Nephron progenitor cell (in vitro differentiated cells): ENCODE measurements at regions not wholly inside any gene's neighbourhood (a gene's known extent, or its start where the extent isn't known, plus 50 kb on each side); places are given as distances from the start of the nearest gene placed in this dataset.
A peak's percentile ranks its signal among the peaks of the same experiment; 100 is the strongest.

Experiments used
- DNase-seq: peaks from one replicate; pipeline ENCODE4 v3.0.0; 2021
- H3K27ac Mint-ChIP-seq: 2 replicates; pipeline ENCODE4 v1.8.0; 2021; ENCODE audit warnings: mild to moderate bottlenecking, moderate library complexity, mixed read lengths
- H3K27me3 Mint-ChIP-seq: 2 replicates; pipeline ENCODE4 v1.8.0; 2021; ENCODE audit warnings: mild to moderate bottlenecking, low read depth, mixed read lengths; ENCODE audit not compliant: poor library complexity
- H3K36me3 Mint-ChIP-seq: 2 replicates; pipeline ENCODE4 v1.8.0; 2021; ENCODE audit warnings: low read depth, mixed read lengths
- H3K4me1 Mint-ChIP-seq: 2 replicates; pipeline ENCODE4 v1.8.0; 2021; ENCODE audit warnings: mixed read lengths
- H3K4me3 Mint-ChIP-seq: 2 replicates; pipeline ENCODE4 v1.8.0; 2021; ENCODE audit warnings: mild to moderate bottlenecking, moderate library complexity, mixed read lengths
- H3K9me3 Mint-ChIP-seq: 2 replicates; pipeline ENCODE4 v1.8.0; 2021; ENCODE audit warnings: mild to moderate bottlenecking, moderate library complexity, mixed read lengths
- TF ChIP-seq, protein P1 (sequence below): fragments of 200-600 bp; sonication (generic); IDR thresholded peaks from 2 replicates; pipeline ENCODE4 v1.5.0; 2021; ENCODE audit warnings: antibody characterized with exemption

DNA sequence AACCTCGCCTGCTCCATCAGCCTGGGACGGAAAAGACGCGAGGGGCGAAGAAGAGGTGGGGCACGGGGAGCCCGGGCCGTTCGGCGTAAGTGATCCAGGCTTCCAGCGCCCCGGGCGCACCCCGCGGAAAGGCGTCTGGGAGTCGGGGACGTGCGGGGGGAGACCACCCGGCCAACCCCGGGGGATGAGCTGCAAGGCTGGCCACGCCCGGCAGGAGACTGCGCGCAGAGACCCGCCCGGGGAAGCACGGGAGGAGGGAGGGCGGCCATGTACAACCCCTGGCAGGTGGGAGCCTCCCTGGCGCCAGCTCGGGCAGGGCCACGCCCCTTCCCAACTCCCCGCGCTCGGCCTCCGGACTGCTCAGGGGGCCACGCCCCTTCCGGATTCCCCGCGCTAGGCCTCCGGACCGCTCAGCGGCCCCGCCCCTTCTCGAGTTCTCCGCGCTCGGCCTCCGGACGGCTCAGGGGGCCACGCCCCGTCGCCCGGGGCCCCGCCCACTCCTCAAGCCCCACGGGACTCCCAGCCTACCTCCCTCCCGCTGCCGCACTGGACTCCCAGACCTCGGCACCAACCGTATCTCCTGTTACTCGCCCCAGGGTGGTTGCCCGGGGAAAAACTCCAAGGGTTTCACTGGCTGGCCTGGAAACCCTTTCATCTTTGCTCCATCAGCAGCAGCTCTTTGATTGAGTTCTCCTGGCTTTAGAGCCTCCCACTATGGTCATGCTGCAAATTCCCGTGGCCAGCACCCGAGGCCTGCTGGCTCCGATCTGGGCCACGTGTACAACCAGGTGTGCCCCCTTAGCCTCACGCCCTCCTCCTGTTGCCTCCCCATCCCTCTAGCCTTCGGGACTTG, 284.4 kb downstream of the ZEB1 start:
- Mint-ChIP-seq H3K9me3 (no peaks in the 10 kb centered on the region), H3K27ac (peak overlapping the region; percentile 98)

DNA sequence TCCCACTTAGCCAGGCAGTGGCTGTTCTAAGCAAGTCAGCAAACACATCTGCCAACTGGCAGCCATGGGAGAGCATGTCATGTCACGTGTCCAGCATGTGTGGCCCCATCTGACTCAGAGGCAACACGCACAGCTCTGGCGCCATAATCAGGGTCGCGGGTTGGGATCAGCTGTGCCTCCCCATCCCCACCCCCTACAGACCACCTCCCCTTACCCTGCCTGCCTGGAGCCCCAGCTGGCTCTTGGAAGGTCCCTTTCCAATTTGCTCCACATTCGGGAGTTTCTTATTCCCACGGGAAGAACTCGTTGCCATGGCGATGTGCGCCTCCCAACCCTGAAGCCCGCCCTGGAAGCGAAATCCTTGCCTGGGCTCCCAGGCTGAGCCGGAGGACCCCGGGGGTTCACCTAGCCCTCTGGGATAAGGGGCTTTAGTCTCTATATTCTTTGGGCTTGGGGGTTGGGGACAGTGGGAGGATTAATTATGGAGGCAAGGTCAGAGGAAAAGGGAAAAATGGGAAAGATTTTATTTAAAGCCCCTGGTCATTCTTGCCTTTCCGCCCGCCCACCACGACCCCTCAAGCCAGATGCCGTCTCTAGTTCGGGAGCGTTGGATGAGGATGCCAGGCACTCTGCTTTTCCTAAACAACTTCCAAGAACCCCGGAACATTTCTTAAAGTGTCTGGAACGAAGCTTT, 283.7 kb downstream of the ZEB1 start:
- H3K27me3 Mint-ChIP-seq = peaks cover 6% of the 10 kb centered on the region
- H3K27ac Mint-ChIP-seq = peak overlapping the region; percentile 97
- H3K36me3 Mint-ChIP-seq = no peaks in the 10 kb centered on the region
- no peaks in the 10 kb centered on the region for H3K9me3 Mint-ChIP-seq
- peak overlapping the region; percentile 83 for H3K4me3 Mint-ChIP-seq
- H3K4me1 Mint-ChIP-seq = peaks cover 30% of the 10 kb centered on the region
- TF ChIP-seq, protein P1, sequence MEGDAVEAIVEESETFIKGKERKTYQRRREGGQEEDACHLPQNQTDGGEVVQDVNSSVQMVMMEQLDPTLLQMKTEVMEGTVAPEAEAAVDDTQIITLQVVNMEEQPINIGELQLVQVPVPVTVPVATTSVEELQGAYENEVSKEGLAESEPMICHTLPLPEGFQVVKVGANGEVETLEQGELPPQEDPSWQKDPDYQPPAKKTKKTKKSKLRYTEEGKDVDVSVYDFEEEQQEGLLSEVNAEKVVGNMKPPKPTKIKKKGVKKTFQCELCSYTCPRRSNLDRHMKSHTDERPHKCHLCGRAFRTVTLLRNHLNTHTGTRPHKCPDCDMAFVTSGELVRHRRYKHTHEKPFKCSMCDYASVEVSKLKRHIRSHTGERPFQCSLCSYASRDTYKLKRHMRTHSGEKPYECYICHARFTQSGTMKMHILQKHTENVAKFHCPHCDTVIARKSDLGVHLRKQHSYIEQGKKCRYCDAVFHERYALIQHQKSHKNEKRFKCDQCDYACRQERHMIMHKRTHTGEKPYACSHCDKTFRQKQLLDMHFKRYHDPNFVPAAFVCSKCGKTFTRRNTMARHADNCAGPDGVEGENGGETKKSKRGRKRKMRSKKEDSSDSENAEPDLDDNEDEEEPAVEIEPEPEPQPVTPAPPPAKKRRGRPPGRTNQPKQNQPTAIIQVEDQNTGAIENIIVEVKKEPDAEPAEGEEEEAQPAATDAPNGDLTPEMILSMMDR = no peak
- peak; percentile 80 for DNase-seq

More for the DNA sequence above, 284.4 kb downstream of the ZEB1 start:
- DNase-seq = peak; percentile 98
- Mint-ChIP-seq H3K4me3 (peak overlapping the region; percentile 83), H3K4me1 (peaks cover 30% of the 10 kb centered on the region), H3K36me3 (no peaks in the 10 kb centered on the region), H3K27me3 (peaks cover 6% of the 10 kb centered on the region)
- TF ChIP-seq, protein P1 = no peak

DNA sequence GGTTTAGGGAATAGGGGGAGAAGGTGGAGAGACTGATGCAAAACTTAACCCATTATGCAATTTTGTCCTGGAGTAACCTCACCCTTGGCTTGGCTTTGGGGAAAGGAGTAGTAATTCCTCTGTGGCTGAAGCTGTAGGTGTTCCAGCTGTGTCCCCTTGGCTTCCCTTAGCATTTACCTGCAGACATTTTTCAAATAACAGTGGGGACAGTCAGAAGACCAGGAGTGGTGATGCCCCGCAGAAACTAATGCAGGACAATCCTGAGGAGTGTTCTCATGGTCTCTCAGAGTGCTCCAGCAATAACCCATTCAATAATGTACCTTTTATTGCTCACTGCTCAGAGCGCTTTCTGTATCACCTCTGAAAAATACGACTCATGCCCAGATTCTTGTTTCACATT, 282.1 kb downstream of the ZEB1 start:
- peaks cover 6% of the 10 kb centered on the region for H3K27me3 Mint-ChIP-seq
- peaks cover 30% of the 10 kb centered on the region for H3K4me1 Mint-ChIP-seq
- no peaks in the 10 kb centered on the region for H3K9me3 Mint-ChIP-seq
- no peak overlapping the region for H3K27ac Mint-ChIP-seq
- TF ChIP-seq, protein P1 = no peak
- no peak overlapping the region for H3K4me3 Mint-ChIP-seq
- no peak for DNase-seq
- H3K36me3 Mint-ChIP-seq = no peaks in the 10 kb centered on the region

DNA sequence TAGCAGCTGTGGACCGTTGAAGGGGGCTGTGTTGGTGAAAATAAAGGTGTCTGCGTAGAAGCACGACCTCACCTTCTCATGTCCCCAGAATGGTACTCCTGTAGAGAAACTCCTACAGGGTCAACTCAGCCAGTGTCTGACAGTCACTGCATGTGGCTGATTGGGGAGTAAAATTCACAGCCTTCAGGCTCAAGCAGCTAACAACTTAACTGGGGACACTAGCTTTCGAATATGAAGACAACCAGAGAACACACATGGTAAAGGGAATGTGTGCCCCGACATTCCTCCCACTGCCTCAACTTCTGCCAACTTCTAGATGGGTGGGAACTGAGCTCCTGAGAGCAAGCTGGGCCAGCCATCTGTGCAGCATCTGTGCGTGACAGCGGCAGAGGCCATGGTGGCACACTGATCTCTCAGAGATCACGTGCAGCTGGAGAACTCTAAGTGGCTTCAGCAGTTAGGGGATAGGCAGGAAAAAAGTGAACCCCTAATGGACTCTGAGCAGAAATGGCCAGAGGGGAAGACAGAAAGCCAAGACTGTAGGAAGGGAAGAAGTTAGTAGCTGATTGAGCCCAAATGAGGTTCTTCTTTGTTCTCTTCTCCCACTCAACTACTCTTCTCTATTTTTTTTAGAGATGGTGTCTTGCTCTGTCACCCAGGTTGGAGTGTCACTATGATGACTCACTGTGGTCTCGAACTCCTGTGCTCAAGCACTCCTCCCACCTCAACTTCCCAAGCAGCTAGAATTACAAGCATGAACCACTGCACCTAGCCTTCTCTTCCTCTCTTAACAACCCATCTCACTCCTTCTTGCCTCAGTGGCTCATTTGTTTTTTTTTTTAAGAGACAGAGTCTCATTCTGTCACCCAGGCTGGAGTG, 280.8 kb downstream of the ZEB1 start:
- H3K9me3 Mint-ChIP-seq = no peaks in the 10 kb centered on the region
- no peak overlapping the region for H3K27ac Mint-ChIP-seq
- no peak for DNase-seq
- H3K4me1 Mint-ChIP-seq = peaks cover 30% of the 10 kb centered on the region
- no peaks in the 10 kb centered on the region for H3K36me3 Mint-ChIP-seq
- no peak overlapping the region for H3K4me3 Mint-ChIP-seq
- peaks cover 6% of the 10 kb centered on the region for H3K27me3 Mint-ChIP-seq
- TF ChIP-seq, protein P1 = no peak

DNA sequence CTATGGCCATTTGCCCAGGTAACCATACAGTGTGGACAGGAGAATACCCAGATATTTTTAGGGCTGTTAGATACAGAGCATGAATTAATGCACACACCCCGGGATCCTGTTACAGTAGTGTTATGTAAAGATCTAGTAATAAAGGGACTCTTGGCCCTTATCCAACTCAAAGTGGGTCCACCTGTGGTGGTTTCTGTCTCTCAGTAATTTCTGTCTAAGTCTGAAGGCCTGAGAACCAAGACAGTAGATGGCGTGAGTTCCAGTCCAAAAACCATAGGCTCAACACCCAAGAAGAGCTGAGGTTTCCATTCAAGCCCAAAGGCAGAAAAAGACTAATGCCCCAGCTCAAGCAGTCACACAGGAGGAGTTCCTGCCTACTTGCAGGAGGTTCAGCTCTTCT, 277.7 kb downstream of the ZEB1 start:
- Mint-ChIP-seq H3K9me3 (peaks cover 11% of the 10 kb centered on the region), H3K27ac (no peak overlapping the region), H3K4me3 (no peak overlapping the region), H3K4me1 (peaks cover 21% of the 10 kb centered on the region), H3K27me3 (peaks cover 6% of the 10 kb centered on the region), H3K36me3 (peaks cover 8% of the 10 kb centered on the region)
- DNase-seq = no peak
- TF ChIP-seq, protein P1 = no peak
